GM19240 (cell line): ENCODE measurements at regions not wholly inside any gene's neighbourhood (a gene's known extent, or its start where the extent isn't known, plus 50 kb on each side); places are given as distances from the start of the nearest gene placed in this dataset.

Experiments used
- DNase-seq: peaks from one replicate; pipeline ENCODE4 v3.0.0; 2011; ENCODE audit warnings: low spot score; ENCODE audit not compliant: insufficient read length

DNA sequence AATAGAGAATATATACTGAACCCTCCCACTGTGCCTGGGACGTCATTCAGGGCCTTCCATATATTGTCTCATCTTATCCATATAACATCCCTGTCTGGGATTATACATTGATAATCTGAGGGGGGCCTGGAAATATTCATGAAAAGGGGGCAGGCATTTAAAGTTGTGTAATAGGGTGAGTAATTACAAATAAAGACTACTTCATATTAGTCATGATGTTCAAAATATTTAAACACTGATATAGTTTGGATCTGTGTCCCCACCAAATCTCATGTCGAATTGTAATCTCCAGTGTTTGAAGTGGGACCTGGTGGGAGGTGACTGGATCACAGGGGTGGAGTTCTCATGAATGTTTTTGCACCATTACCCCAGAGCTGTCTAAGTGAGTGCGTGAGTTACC, 97.8 kb downstream of the AQP9 start:
- no peak for DNase-seq

- DNase-seq = no peak
Observed at GRCh38 chr15:58240191-58240932, 102.2 kb downstream of the AQP9 start.

DNA sequence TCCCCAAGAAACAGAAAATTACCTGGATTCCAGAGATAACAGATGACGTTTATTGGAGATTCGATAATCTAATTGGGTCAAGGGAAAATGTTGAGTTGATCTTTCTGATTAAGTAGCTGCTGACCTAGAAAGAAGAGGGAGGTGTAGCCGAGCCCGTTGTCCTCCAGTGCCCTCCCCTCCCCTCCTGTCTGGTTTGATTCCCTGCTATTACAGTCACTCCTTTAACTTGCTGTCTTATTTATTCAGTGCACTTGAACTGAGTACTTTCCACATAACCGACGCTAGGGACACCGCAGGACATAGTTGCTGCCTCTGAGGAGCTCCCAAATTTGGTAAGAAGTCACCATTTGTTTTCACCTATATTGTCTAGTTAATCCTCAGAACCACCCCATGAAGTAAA, 103.7 kb downstream of the AQP9 start:
- DNase-seq = no peak

- no peak for DNase-seq
Observed at GRCh38 chr15:58243070-58243469, 104.9 kb downstream of the AQP9 start.

DNA sequence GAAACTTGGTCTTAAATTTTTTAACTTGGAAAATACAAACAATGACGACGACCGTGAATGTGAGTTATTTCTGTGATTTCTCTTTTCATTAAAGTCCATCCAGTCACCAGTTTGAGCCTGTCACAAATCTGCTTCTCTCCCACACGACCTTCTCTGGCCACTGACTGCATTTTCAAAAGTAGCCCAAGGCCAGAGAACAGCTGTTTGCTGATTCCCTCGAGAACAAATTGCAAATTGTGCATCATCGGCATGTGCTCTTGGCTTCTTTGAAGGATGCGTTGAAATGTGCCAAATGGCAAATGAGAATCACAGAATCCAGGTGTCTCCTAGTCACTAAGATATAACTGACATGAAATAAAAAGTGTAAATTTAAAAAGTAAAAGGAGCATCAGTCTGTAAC, 106.4 kb downstream of the AQP9 start:
- DNase-seq = no peak

DNA sequence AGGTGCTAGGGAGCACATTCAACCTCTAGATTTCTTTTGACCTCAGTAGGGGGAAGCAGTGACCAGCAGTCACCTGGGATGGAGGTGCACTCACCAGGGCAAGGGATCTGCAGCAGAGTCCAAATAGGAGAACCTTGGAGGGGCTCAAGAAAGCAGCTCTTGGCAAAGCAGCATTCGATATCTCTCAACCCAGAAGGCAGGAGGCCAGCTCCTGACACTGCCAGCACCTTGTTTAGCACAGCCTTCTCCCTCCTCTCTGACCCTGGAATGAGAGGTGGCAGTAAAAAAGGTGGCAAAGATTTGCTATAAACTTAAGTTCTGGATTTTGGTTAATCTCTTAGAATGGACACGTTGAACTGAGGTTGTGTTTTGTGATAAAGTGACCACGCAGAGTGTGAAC, 107.9 kb downstream of the AQP9 start:
- DNase-seq = no peak

GRCh38 chr15:58247855-58248842, 110.0 kb downstream of the AQP9 start:
- DNase-seq = no peak

DNA sequence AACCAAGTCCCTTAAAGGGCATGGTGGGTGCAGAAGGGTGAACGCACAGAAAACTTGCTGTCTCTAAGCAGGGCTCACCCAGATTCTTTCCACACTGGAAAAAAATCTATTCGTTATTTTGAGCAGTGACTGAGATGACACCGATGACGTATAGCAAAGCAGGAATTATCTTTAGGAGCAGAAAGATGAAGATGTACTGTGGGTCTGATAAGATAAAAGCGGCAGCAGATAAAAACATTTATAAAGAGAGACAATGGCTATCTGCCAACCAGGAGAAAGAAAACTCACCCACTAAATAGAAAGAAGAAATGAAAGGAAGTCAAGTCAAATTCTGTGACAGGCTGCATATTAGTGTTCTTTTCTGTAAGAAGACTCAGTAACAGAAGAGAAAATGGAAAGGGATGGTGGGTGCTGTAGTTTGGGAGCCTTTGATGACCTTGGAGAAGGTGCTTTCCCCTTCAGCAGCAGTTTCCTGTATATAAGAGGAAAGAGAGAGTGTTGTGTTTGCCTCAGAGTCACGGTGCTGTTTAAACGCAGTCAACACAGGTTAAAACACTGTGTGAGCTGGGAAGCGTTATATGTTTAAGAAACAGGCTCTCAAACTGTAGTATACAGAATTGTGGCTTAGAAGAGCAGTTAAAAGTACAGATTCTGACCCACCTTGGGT, 111.6 kb downstream of the AQP9 start:
- DNase-seq = no peak

DNA sequence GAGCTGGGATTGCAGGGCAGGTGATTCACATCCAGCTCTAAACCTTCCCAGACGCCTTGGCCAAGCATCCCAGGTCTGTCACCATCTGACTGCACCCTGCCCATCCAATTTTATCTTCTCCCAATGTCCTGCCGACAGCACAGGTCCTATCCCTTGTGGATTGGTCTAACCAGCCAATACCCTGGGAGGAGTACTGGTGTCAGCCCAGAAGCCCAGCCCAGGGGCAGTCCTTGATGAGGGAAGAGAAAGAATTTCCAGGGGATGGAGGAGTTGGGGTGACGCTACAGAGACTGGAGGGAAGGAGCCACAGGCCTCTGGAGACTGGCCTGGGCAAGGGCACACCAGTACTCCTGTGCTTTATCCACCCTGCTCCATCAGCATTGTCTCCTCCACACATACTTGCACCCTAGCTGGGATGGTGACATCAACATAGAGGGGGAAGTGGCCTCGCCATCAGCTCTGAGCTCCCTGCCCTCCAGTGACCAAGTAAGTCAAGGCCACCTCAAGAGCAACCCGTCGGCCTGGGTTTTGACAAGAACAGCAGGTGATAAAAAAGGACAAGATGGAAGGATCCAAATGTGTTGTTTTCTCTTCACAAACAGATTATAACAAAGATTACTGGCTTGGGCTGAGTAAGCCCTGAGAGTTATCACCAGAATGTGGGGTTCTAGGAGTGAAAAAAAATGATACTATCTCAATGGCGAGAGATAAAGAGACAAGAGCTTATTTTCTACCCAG, 114.6 kb downstream of the AQP9 start:
- DNase-seq = no peak

DNA sequence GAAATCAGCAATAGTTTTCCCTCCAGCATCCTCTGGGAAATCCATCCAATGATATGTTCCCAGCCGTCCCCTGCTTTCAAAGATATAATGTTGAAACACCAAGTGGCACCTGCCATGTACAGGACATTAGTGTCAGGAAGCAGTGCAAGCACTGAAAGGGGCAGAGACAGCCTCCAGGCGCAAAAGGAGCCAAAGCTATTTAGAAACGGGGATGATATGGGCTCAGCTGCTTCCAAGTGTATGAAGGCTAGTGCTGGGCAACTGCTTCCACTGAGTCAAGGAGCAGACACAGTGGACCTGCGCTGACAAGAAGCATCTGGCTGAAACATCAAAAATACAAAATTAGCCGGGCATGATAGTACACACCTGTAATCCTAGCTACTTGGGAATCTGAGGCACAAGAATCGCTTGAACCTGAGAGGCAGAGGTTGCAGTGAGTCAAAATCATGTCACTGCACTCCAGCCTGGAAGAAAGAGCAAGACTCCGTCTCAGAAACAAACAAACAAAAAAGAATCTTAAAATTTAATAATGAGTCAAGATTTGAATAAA, 119.7 kb downstream of the AQP9 start:
- DNase-seq = no peak

DNA sequence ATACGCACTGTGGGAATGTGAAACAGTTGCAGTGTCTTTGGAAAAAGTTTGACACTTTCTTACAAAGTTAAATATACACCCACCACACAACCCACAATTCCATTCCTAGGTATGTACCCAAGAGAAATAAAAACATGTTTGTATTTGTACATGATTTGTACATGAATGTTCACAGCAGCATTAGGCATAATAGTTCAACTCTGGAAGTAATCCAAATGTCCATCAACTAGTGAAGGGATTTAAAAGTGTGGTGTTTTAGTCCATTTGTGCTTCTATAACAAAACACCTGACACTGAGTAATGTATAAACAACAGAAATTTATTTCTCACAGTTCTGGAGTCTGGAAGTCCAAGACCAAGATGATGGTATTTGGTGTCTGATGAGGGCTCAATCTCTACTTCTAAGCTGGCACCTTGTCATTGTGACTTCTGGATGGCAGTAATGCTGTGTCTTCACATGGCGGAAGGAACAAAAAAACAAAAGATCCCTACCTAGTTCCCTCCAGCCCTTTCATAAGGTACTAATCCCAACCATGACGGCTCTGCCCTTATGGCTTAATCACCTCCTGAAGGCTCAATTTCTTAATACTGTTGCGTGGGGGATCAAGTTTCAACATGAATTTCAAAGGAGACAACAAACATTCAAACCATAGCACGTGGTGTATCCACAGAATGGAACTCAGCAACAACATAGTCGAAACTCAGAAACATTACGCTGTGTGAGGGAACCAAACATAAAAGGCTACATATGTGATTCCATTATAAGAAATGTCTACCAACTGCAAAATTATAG, 120.5 kb downstream of the AQP9 start:
- DNase-seq = no peak

GRCh38 chr15:58260205-58260724, 122.1 kb downstream of the AQP9 start:
- DNase-seq = no peak

GRCh38 chr15:58260725-58261267, 122.6 kb downstream of the AQP9 start:
- no peak for DNase-seq

- DNase-seq = no peak
Observed at GRCh38 chr15:58261368-58261767, 123.2 kb downstream of the AQP9 start.

GRCh38 chr15:58264053-58264971, 126.1 kb downstream of the AQP9 start:
- DNase-seq = no peak

- DNase-seq = no peak
Observed at GRCh38 chr15:58267051-58267450, 128.9 kb downstream of the AQP9 start.

DNA sequence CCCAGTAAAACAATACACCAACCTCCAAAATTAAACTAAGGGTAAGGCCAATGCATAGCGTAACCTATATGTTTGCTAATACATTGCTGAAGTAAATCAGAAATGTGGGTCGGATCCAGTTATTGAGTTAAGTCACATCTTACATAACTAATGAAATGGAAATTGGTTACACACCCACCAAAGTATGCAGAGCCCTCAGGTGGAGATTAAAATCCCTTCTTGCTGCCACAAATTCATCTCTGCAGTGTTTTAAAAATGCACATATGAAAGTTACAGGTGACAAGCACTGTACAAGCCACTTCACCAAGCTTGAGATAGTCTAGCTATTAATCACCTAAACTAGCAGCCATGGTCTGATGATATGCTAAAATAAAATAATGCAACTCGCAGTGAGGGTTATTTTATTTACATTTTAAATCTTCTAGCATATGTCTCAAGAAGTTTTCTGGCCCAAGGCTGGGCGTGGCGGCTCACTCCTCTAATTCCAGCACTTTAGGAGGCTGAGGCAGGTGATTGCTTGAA, 130.6 kb downstream of the AQP9 start:
- DNase-seq = no peak
